HG03521 (cell line): ENCODE measurements at regions not wholly inside any gene's neighbourhood (a gene's known extent, or its start where the extent isn't known, plus 50 kb on each side); places are given as distances from the start of the nearest gene placed in this dataset.

Experiments used
- ATAC-seq: cut with Tn5 transposase; IDR thresholded peaks from one replicate; pipeline ENCODE4 v1.9.1; 2021; ENCODE audit warnings: mild to moderate bottlenecking, moderate library complexity; ENCODE audit not compliant: unreplicated experiment

GRCh38 chr2:236688157-236688556 is 118.5 kb downstream of the ACKR3 start:
- no peak for ATAC-seq

- no peak for ATAC-seq
These were observed 119.2 kb downstream of the ACKR3 start for GRCh38 chr2:236688563-236689392.

- no peak for ATAC-seq
These were observed 119.7 kb downstream of the ACKR3 start for GRCh38 chr2:236689393-236689700.

GRCh38 chr2:236689981-236690380 is 120.4 kb downstream of the ACKR3 start:
- no peak for ATAC-seq

GRCh38 chr2:236690726-236691125 is 121.1 kb downstream of the ACKR3 start:
- no peak for ATAC-seq

DNA sequence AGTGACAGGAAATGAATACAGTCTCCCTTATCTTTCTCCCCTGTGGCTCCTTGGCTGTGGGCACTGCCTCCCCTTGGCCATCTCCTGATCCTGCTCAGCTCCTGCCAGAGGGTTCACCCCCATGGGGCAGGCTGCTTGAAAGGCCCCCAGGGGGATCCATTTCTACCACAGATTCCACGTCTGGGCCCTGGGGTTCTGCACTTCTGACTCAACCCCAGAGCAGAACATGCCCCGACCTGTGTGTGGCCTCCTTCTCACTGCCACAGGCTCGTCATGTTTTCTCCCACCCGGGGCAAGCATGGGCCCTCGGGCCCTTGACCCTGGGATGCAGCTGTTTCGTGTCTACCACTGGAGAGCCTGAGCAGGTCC is 122.2 kb downstream of the ACKR3 start:
- no peak for ATAC-seq

- ATAC-seq: no peak
These were observed 123.3 kb downstream of the ACKR3 start for GRCh38 chr2:236692937-236693336.

DNA sequence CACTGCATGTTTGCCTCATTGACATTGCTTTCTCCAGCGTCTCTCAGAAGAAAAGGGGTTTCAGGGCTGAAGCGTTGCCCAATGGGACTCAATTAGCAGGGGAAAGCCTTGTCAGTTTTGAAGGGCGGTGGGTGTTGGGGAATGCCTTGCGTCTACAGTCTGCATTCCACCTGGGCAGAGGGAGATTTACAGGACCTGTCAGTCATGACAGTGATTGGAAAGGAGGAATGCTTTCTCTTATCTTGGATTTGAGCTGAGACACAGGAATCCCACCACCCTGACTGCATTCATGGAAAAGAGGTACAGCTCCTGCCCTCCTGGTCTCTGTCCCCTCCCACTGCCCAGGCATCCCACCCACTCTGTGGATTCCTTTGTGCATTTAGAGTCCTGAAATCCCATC is 123.9 kb downstream of the ACKR3 start:
- no peak for ATAC-seq

DNA sequence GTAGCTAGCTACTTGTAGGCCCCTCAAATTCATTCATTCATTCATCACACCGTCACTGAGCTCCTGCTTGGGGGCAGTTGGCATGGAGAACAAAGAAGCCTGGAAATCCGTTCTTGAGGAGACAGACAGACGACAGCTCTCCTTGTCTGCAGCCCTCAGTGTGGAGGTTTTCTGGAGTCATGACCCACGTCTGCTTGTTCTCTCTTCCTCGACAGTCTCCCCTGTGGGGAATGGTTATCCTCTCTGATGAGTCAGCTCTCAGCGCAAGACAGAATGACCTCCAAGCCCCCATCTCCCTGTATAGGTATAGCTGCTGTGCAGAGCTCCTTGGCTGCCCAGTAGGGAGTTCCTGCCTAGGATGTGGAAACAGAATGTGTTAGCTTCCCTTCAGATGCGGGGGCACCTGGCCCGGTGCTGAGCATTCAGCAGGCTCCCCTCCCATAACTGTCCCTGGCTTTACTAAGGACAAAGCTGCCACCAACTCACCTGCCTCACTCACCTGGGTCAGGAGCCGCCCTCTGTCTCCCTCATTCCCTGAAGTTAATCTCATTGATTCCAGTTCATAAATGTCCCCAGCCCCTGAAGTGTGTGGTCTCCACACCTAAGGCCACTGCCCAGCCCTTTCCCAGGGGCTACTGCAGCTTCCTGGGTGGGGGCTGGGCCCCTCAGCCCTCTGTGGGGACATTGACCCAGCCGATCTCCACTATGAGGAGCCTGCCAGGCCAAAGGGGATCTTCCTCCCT is 124.7 kb downstream of the ACKR3 start:
- no peak for ATAC-seq

DNA sequence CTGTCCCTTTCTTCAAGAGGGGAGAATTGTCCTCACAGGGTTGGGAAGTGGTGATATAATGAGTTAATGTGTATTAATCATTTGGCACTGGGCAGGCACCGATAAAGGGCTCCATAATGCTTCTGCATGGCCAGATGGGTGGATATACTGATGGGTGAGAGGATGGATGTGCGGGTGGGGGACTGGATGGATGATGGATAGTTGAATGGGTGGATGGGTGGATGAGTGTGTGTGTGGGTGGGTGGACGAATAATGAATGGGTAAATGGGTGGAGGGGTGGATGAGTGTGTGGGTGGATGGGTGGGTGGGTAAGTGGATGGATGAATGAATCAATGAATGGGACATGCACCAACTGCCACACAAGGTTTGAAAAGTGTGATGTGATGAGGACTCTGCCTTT is 127.2 kb downstream of the ACKR3 start:
- ATAC-seq: no peak

DNA sequence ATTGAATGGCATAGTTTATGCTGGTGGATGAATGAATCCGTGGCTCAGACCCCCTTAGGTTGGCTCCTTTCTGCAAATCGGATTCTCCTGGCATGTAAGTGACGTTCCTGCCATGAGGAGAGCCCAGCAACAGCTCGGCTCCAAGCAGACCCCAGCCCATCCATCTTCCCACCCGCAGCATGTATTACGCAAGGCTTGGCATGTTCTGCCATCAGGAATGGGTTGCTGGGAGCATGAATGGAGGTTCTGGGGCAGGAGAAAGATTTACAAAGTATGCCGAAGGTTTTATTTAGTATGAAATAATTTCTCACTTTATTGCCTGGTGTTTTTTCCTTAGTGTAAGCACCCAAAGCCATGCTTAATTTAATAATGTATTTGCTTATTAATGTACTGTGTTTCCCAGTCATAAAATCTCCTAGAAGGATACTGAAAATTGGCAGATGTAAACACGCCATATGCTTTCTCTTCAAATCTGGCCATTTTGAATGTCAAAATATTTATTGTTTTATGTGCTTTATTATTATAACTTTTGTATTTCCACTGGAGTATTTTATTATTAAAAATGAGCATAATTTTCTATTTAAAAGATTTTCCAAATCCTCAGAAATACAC is 128.5 kb downstream of the ACKR3 start:
- no peak for ATAC-seq

DNA sequence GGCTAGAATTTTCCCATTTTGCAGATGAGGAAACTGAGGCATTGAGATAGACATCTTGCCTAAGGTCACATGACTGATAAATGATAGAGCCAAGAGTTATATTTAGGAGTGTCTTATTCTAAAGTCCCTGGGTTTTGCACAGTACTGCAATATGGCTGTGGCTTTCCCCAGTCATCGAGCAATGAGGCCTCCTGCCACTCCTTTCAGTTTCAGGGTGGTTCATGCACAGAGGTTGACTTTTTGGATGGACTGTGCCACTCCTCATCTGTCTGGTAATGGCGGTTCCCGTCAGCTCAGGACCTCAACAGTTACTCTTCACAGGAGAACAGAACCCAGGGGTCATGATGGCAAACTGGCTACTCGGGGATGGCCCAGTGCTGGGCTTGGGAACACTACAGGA is 131.1 kb downstream of the ACKR3 start:
- no peak for ATAC-seq

- no peak for ATAC-seq
These were observed 133.2 kb downstream of the ACKR3 start for GRCh38 chr2:236702657-236703372.

DNA sequence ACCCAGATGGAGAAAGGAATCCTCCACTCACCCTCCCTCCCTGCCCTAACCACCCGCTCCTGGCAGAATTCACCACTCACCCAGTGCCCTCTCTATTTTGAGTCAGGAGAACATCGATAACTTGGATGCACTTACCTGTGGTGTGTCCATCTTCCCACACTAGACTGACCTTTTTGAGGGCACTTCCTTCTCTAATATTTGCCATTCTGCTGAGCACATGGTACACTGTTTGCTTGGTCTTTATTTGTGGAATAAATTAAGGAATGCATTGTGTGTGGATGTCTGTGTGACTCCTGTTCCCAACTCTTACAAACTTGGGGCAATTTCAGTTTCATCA is 133.7 kb downstream of the ACKR3 start:
- no peak for ATAC-seq

DNA sequence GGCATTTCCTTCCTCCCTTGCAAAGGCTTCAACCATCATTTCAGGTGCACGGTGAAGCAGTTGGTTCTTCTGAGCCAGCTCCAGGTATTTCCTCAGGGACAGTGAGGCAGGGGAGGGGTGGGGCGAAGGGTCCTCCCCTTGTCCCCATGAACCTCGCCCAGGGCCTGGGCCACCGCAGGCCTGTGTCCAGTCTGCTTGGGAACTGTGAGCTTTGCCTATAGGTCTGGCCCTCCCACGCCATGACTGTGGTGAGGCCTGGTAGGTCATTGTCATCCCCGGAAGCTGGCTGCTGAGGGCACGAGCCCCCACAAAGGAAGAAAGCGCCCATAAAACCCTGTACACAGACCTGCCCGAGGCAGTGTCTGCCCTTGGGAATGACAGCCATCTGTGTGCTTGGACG is 134.3 kb downstream of the ACKR3 start:
- no peak for ATAC-seq

DNA sequence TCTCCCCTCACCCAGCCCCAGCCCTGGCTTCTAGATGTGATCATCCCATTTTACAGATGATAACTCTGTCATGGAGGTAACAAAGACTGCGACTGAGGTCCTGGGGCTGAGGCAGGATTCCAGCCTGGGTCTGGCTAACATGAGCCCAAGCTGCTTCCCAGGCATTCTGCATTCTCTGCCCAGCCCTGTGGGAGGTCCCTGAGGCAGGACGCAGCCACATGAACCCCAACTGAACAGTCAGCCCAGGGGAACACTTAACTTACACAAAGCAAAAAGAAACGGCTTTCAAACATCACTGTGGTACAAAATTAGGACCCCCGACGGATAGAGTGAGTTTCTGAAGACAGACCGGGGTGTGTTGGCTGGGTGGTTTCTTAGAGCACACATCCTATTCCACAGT is 135.3 kb downstream of the ACKR3 start:
- ATAC-seq: no peak

DNA sequence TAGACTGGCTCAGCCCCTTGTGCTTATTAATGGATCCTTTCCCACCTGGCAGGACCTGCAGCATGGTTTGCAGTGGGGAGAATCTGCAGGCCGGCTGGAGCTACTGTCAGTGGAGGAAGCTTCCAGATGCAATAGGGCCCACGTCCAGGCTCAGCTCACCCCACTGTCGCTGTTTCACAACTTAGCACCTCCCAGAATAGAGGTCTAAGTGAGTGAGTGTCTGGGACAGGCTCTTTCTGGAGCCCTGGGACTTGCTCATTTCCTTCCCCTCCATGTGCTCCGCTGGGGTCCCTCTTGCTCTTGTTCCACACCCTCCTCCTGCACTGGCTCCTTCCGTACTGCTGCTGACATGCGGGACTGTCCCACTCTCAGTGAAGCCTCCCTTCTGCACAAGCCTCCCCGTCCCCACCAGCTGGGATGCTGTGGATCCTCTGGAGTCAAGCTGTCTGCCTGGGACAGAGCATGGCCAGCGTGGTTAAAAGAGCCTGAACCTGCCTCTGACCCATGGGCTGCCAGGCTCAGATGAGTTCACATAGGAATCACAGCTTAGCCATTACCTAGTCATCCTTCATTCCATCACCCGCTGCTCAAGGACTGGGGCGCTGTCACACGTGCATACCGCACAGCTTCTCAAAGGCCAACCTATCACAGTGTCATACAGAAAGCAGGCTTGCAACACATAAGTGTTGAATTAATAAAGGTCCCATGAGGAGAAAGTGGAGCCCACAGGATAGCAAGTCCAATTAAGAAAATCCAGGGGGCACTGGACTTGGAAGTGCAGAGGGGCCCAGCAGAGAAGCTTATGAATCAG is 135.9 kb downstream of the ACKR3 start:
- no peak for ATAC-seq

DNA sequence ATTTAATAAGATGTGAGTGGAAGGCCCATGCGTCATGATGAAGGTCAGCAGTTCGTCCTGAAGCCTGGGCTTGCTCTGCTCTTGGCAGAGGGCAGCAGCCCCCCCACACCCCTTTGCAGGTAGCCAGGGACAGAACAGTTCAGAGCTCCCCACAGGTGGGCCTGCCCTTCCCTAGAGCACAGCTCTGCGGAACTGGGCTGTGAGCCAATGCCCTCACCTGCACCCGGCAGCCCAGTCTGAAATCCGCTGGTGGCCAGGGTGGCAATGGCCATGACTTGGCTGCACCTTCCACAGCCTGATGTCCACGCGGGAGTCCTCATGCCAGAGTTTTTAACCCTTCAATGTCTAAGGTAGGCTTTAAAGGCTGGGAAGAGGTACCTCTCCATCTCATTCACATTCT is 136.7 kb downstream of the ACKR3 start:
- no peak for ATAC-seq

DNA sequence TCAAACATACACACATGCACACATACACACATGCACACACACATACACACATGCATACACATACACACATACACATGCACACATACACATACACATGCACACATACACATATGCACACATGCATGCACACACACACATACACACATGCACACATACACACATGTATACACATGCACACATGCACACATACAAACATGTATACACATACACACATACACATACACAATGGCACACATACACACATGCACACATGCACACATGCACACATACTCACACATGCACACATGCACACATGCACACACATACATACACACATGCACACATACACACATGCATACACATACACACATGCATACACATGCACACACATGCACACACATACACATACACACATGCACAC is 137.2 kb downstream of the ACKR3 start:
- ATAC-seq: no peak

DNA sequence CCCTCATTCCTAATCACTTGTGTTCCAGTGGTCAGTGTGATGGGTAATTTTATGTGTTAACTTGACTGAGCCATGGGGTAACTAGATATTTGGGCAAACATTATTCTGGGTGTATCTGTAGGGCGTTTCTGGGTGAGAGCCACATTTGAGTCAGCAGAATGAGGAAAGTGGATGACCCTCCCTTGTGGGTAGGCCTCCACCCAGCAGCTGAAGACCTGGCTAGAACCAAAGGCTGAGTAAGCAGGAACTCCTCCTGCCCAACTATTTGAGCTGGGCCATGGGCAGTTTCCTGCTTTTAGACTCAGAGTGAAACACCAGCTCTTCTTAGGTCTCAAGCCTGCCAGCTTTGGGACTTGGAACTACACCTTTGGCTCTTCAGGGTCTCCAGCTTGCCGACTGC is 141.8 kb downstream of the ACKR3 start:
- no peak for ATAC-seq

- no peak for ATAC-seq
These were observed 142.7 kb downstream of the ACKR3 start for GRCh38 chr2:236712304-236712703.
